HEK293 (cell line): ENCODE measurements at regions not wholly inside any gene's neighbourhood (a gene's known extent, or its start where the extent isn't known, plus 50 kb on each side); places are given as distances from the start of the nearest gene placed in this dataset.
A peak's percentile ranks its signal among the peaks of the same experiment; 100 is the strongest.

Experiments used
- CTCF ChIA-PET: fragments of 350-600 bp; formaldehyde crosslinking; extraction: SDS; loops from one replicate; lab custom pipeline; 2021; ENCODE audit warnings: antibody characterized with exemption; lab: Yijun Ruan, JAX
- POLR2A ChIA-PET: fragments of 300-600 bp; formaldehyde crosslinking; extraction: SDS; loops from one replicate; lab custom pipeline; 2020; ENCODE audit warnings: antibody characterized with exemption, inconsistent platforms; lab: Yijun Ruan, JAX
- H3K27ac ChIP-seq: fragments of 200-500 bp; sonication (Bioruptor generic); 2 replicates; pipeline ENCODE4 v1.5.1; 2014; ENCODE audit warnings: low read depth, low read length, control low read depth, inconsistent platforms; ENCODE audit errors: extremely low read depth
- H3K36me3 ChIP-seq, 2 experiments: fragments of 200-500 bp in 1 of 2; sonication (Bioruptor generic) in 1 of 2; 1 replicate in 1 of 2; 2 replicates in 1 of 2; pipeline ENCODE4 v1.5.1; 2014 to 2017; ENCODE audit warnings: inconsistent platforms in 2 of 2, low read length in 2 of 2; ENCODE audit not compliant: control insufficient read depth in 2 of 2, insufficient read depth in 1 of 2
- H3K4me1 ChIP-seq: fragments of 200-500 bp; sonication (Bioruptor generic); 2 replicates; pipeline ENCODE4 v1.5.1; 2014; ENCODE audit warnings: mild to moderate bottlenecking, low read length, inconsistent platforms; ENCODE audit not compliant: control insufficient read depth, insufficient read depth
- H3K4me3 ChIP-seq: 2 replicates; pipeline ENCODE4 v1.5.1; 2011; ENCODE audit warnings: low read depth, mild to moderate bottlenecking, control low read depth, low read length, moderate library complexity
- H3K9me3 ChIP-seq: fragments of 200-500 bp; sonication (Bioruptor generic); 2 replicates; pipeline ENCODE4 v1.5.1; 2014; ENCODE audit warnings: low read depth, low read length, inconsistent platforms; ENCODE audit not compliant: control insufficient read depth, insufficient read depth
- GFI1B ChIP-seq: fragments of 450-650 bp; formaldehyde crosslinking; IDR thresholded peaks from 2 replicates; pipeline ENCODE4 v1.5.1; 2016; ENCODE audit warnings: missing biosample characterization, missing genetic modification characterization
- HOXA7 ChIP-seq: sonication (generic); formaldehyde crosslinking; IDR thresholded peaks from 2 replicates; pipeline ENCODE4 v1.8.1; 2022; ENCODE audit warnings: missing genetic modification reagents, borderline replicate concordance
- KLF8 ChIP-seq: fragments of 450-650 bp; formaldehyde crosslinking; IDR thresholded peaks from 2 replicates; pipeline ENCODE4 v1.5.1; 2016; ENCODE audit warnings: missing biosample characterization, missing genetic modification characterization
- PRDM6 ChIP-seq: fragments of 450-650 bp; formaldehyde crosslinking; IDR thresholded peaks from 2 replicates; pipeline ENCODE4 v1.5.1; 2017; ENCODE audit warnings: missing biosample characterization, missing genetic modification characterization
- SALL2 ChIP-seq: fragments of 450-650 bp; formaldehyde crosslinking; IDR thresholded peaks from 2 replicates; pipeline ENCODE4 v1.5.0; 2017; ENCODE audit warnings: missing biosample characterization, mild to moderate bottlenecking, missing genetic modification characterization, borderline replicate concordance
- SP3 ChIP-seq: fragments of 450-650 bp; formaldehyde crosslinking; IDR thresholded peaks from 2 replicates; pipeline ENCODE4 v1.5.1; 2016; ENCODE audit warnings: missing biosample characterization, missing genetic modification characterization
- TCF7L2 ChIP-seq: IDR thresholded peaks from 2 replicates; pipeline ENCODE4 v1.6.1; 2011; ENCODE audit warnings: low read depth, mild to moderate bottlenecking, inconsistent platforms, low read length, moderate library complexity, borderline replicate concordance
- ZBTB10 ChIP-seq: fragments of 450-650 bp; formaldehyde crosslinking; IDR thresholded peaks from 2 replicates; pipeline ENCODE4 v1.5.1; 2016; ENCODE audit warnings: missing biosample characterization, missing genetic modification characterization
- ZNF114 ChIP-seq: fragments of 450-650 bp; formaldehyde crosslinking; IDR thresholded peaks from 2 replicates; pipeline ENCODE4 v1.5.0; 2017; ENCODE audit warnings: missing biosample characterization, missing genetic modification characterization
- ZNF133 ChIP-seq: fragments of 450-650 bp; formaldehyde crosslinking; IDR thresholded peaks from 2 replicates; pipeline ENCODE4 v1.5.1; 2016; ENCODE audit warnings: missing biosample characterization, missing genetic modification characterization
- ZNF155 ChIP-seq: fragments of 450-650 bp; formaldehyde crosslinking; IDR thresholded peaks from 2 replicates; pipeline ENCODE4 v1.5.1; 2016; ENCODE audit warnings: missing biosample characterization, missing genetic modification characterization
- ZNF157 ChIP-seq: fragments of 450-650 bp; formaldehyde crosslinking; IDR thresholded peaks from 2 replicates; pipeline ENCODE4 v1.5.1; 2016; ENCODE audit warnings: missing biosample characterization, missing genetic modification characterization
- ZNF174 ChIP-seq: fragments of 450-650 bp; formaldehyde crosslinking; IDR thresholded peaks from 2 replicates; pipeline ENCODE4 v1.5.0; 2017; ENCODE audit warnings: missing biosample characterization, mild to moderate bottlenecking, missing genetic modification characterization
- ZNF184 ChIP-seq: fragments of 450-650 bp; IDR thresholded peaks from 2 replicates; pipeline ENCODE4 v1.5.1; 2018; ENCODE audit warnings: missing biosample characterization, mild to moderate bottlenecking, missing genetic modification characterization
- ZNF280C ChIP-seq: fragments of 450-650 bp; formaldehyde crosslinking; IDR thresholded peaks from 2 replicates; pipeline ENCODE4 v1.5.1; 2016; ENCODE audit warnings: missing biosample characterization, missing genetic modification characterization
- ZNF280D ChIP-seq: fragments of 450-650 bp; formaldehyde crosslinking; IDR thresholded peaks from 2 replicates; pipeline ENCODE4 v1.5.1; 2016; ENCODE audit warnings: missing biosample characterization, missing genetic modification characterization
- ZNF292 ChIP-seq: fragments of 450-650 bp; formaldehyde crosslinking; IDR thresholded peaks from 2 replicates; pipeline ENCODE4 v1.5.1; 2016; ENCODE audit warnings: low read depth, missing biosample characterization, missing genetic modification characterization, borderline replicate concordance
- ZNF324 ChIP-seq: fragments of 450-650 bp; formaldehyde crosslinking; IDR thresholded peaks from 2 replicates; pipeline ENCODE4 v1.5.1; 2016; ENCODE audit warnings: missing biosample characterization, missing genetic modification characterization
- ZNF341 ChIP-seq: fragments of 450-650 bp; formaldehyde crosslinking; IDR thresholded peaks from 2 replicates; pipeline ENCODE4; 2016; ENCODE audit warnings: low read depth, missing biosample characterization, missing genetic modification characterization
- ZNF473 ChIP-seq: fragments of 450-650 bp; formaldehyde crosslinking; IDR thresholded peaks from 2 replicates; pipeline ENCODE4 v1.5.1; 2017; ENCODE audit warnings: missing biosample characterization, missing genetic modification characterization
- ZNF596 ChIP-seq: fragments of 450-650 bp; IDR thresholded peaks from 2 replicates; pipeline ENCODE4 v1.5.0; 2018; ENCODE audit warnings: missing biosample characterization, mild to moderate bottlenecking, missing genetic modification characterization, moderate library complexity
- ZNF626 ChIP-seq: fragments of 450-650 bp; sonication (Bioruptor Pico); formaldehyde crosslinking; IDR thresholded peaks from 2 replicates; pipeline ENCODE4 v1.5.1; 2018; ENCODE audit warnings: missing biosample characterization, missing genetic modification characterization, inconsistent platforms
- ZSCAN16 ChIP-seq: fragments of 450-650 bp; formaldehyde crosslinking; IDR thresholded peaks from 2 replicates; pipeline ENCODE4 v1.5.1; 2016; ENCODE audit warnings: missing biosample characterization, missing genetic modification characterization
- TF ChIP-seq, protein P1 (sequence below): fragments of 450-650 bp; formaldehyde crosslinking; IDR thresholded peaks from 2 replicates; pipeline ENCODE4 v1.5.1; 2016; ENCODE audit warnings: missing biosample characterization, missing genetic modification characterization

- no peak for TF ChIP-seq ZNF324 (tag by site-specific recombination)
- TF ChIP-seq ZSCAN16 (tag by site-specific recombination): no peak
- no peak for TF ChIP-seq ZNF114
- TF ChIP-seq SP3 (tag by site-specific recombination): no peak
- no peak for TF ChIP-seq ZNF280C (tag by site-specific recombination)
- TF ChIP-seq ZNF184 (tag by site-specific recombination): no peak
- peak; percentile 60; the same call in 1 of the 2 replicates for TF ChIP-seq TCF7L2
- TF ChIP-seq ZNF596 (tag by site-specific recombination): no peak
- TF ChIP-seq KLF8 (tag by site-specific recombination): no peak
- no peak for TF ChIP-seq ZNF174 (tag by site-specific recombination)
- TF ChIP-seq ZNF626: no peak
- no peak for TF ChIP-seq ZNF292 (tag by site-specific recombination)
- peak; percentile 54; the same call in 1 of the 2 replicates for TF ChIP-seq ZNF341 (tag by site-specific recombination)
- TF ChIP-seq, protein P1, sequence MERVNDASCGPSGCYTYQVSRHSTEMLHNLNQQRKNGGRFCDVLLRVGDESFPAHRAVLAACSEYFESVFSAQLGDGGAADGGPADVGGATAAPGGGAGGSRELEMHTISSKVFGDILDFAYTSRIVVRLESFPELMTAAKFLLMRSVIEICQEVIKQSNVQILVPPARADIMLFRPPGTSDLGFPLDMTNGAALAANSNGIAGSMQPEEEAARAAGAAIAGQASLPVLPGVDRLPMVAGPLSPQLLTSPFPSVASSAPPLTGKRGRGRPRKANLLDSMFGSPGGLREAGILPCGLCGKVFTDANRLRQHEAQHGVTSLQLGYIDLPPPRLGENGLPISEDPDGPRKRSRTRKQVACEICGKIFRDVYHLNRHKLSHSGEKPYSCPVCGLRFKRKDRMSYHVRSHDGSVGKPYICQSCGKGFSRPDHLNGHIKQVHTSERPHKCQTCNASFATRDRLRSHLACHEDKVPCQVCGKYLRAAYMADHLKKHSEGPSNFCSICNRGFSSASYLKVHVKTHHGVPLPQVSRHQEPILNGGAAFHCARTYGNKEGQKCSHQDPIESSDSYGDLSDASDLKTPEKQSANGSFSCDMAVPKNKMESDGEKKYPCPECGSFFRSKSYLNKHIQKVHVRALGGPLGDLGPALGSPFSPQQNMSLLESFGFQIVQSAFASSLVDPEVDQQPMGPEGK (tag by site-specific recombination): no peak
- no peak for TF ChIP-seq ZNF133
- TF ChIP-seq PRDM6 (tag by site-specific recombination): no peak
- TF ChIP-seq HOXA7 (CRISPR knock-in tag): no peak
- TF ChIP-seq, all 188 proteins: peak for 8
Observed at GRCh38 chr10:78194539-78195402, 161.1 kb downstream of the RPS24 start (continued).

DNA sequence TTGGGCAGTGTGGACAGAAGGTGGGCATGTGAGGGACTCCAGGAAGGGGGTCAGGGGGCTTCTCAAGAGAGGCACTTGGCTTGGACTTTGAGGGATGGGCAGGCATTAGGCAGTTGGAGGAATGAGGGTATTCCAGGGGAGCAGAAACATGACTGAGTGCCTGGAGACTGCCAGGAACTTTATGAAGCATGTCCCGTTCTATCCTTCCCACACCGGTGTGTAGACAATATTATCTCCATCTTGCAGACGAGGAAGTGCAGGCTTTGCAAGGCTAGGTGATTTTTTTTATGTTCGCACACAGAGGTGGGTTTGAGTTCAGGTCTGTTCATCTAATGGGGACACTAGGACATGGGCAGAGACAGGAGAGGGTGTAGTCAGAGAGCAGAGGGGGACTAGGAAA is 162.7 kb downstream of the RPS24 start:
- no peaks in the 10 kb centered on the region for H3K9me3 ChIP-seq
- H3K4me3 ChIP-seq: no peak overlapping the region
- no peaks in the 10 kb centered on the region for H3K36me3 ChIP-seq
- no peak overlapping the region for H3K27ac ChIP-seq
- ChIA-PET POLR2A (no interaction called here), CTCF (interaction anchor here (0.6 kb wide), 1 partner anchor 149 kb away, joined by 4 read pairs; no protein-coding TSS in a partner anchor)
- TF ChIP-seq SALL2 (tag by site-specific recombination): no peak
- no peak for TF ChIP-seq ZNF155 (tag by site-specific recombination)
- no peak for TF ChIP-seq ZNF280D
- no peak for TF ChIP-seq GFI1B (tag by site-specific recombination)
- no peak for TF ChIP-seq ZNF473 (tag by site-specific recombination)
- TF ChIP-seq ZBTB10 (tag by site-specific recombination): no peak
- TF ChIP-seq ZNF157 (tag by site-specific recombination): no peak
- H3K4me1 ChIP-seq: peaks cover 18% of the 10 kb centered on the region
